Activated CD4-positive, alpha-beta T cell treated with anti-CD3 and anti-CD28 coated beads for 36 hours (primary cell): ENCODE measurements at regions not wholly inside any gene's neighbourhood (a gene's known extent, or its start where the extent isn't known, plus 50 kb on each side); places are given as distances from the start of the nearest gene placed in this dataset.

Experiments used
- ATAC-seq: fragments of 200-7000 bp; cut with Tn5 transposase; one replicate; pipeline ENCODE4 v1.10.0; 2021; ENCODE audit warnings: mild to moderate bottlenecking, moderate library complexity
- CTCF ChIA-PET: fragments of 350-600 bp; sonication (Branson Sonifier 250); formaldehyde crosslinking; loops from one replicate; lab custom pipeline; 2021; ENCODE audit warnings: antibody characterized with exemption; lab: Charles Lee
- POLR2A ChIA-PET: fragments of 350-600 bp; sonication (Branson Sonifier 250); formaldehyde crosslinking; loops from one replicate; lab custom pipeline; 2021; ENCODE audit warnings: antibody characterized with exemption, inconsistent platforms; lab: Charles Lee
- DNase-seq: peaks from one replicate; pipeline ENCODE4 v3.0.0-alpha.2; 2020
- H3K27ac Mint-ChIP-seq: one replicate; pipeline ENCODE4 v1.8.0; 2021; ENCODE audit warnings: mixed read lengths
- H3K27me3 Mint-ChIP-seq: one replicate; pipeline ENCODE4 v1.8.0; 2021; ENCODE audit warnings: mixed read lengths
- H3K36me3 Mint-ChIP-seq: one replicate; pipeline ENCODE4 v1.8.0; 2021; ENCODE audit warnings: low read depth, mixed read lengths
- H3K4me1 Mint-ChIP-seq: one replicate; pipeline ENCODE4 v1.8.0; 2021; ENCODE audit warnings: mixed read lengths
- H3K4me3 Mint-ChIP-seq: one replicate; pipeline ENCODE4 v1.8.0; 2021; ENCODE audit warnings: mild to moderate bottlenecking, moderate library complexity, mixed read lengths
- H3K9me3 Mint-ChIP-seq: one replicate; pipeline ENCODE4 v1.8.0; 2021; ENCODE audit warnings: low read depth, mixed read lengths
- intact Hi-C, 2 experiments: fragments of 100-400 bp; cut with DNase I in 1 of 2; cut with micrococcal nuclease in 1 of 2; formaldehyde crosslinking; loops; one replicate each; pipeline versions ENCODE4 v1.14.2 to v1.15.1; 2022 to 2024; cut with DNase I, micrococcal nuclease

DNA sequence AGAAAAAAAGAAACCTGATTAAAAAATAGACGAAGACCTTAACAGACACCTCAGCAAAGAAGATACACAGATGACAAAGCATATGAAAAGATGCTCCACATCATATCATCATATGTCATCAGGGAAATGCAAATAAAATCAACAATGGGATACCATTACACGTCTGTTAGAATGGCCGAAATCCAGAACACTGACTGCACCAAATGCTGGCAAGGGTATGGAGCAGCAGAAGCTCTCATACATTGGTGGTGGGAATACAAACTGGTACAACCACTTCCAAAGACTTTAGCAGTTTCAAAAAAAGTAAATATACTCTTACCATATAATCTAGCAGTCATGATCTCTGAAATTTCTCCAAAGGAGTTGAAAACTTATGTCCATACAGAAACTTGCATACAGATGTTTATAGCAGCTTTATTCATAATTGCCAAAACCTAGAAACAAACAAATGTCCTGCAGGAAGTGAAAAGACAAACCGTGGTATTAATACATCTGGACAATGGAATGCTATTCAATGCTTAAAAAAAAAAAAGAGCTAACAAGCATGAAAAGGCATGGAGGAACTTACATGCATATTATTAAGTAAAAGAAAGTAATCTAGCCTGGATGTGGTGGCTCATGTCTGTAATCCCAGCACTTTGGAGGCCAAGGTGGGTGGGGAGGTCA, 107.4 kb downstream of the HES1 start:
- Mint-ChIP-seq H3K4me1 (no peaks in the 10 kb centered on the region), H3K27me3 (no peaks in the 10 kb centered on the region)
- POLR2A ChIA-PET: no interaction called here

DNA sequence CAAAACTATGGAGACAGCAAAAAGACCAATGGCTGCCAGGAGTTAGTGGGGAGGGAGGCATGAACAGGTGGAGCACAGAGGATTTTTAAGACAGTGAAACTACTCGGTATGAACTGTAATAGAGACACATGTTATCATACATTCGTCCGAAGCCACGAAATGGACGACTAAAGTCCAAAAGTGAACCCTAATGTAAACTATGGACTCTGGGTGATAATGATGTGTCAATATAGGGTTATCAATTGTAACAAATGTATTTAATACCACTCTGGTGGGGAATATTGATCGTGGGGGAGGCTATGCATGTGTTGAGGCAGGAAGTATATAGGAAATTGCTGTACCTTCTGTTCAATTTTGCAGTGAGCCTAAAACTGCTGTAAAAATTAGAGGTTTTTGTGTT, 107.0 kb downstream of the CPN2 start:
- DNase-seq: no peak
- H3K36me3 Mint-ChIP-seq: no peaks in the 10 kb centered on the region
- ChIA-PET CTCF (interaction anchor here (0.6 kb wide), 1 partner anchor 167 kb away, joined by 3 read pairs; no protein-coding TSS in a partner anchor), POLR2A (no interaction called here)
- intact Hi-C loops: no loop called here
- H3K9me3 Mint-ChIP-seq: no peaks in the 10 kb centered on the region
- no peaks in the 10 kb centered on the region for H3K27me3 Mint-ChIP-seq
- no peak overlapping the region for H3K27ac Mint-ChIP-seq
- no peak overlapping the region for H3K4me3 Mint-ChIP-seq
- no peaks in the 10 kb centered on the region for H3K4me1 Mint-ChIP-seq
- no peak for ATAC-seq

More for the DNA sequence above, 107.4 kb downstream of the HES1 start:
- H3K4me3 Mint-ChIP-seq: no peak overlapping the region
- no peak for DNase-seq
- CTCF ChIA-PET: no interaction called here
- ATAC-seq: no peak
- H3K36me3 Mint-ChIP-seq: no peaks in the 10 kb centered on the region
- intact Hi-C loops: no loop called here
- H3K27ac Mint-ChIP-seq: no peak overlapping the region
- H3K9me3 Mint-ChIP-seq: no peaks in the 10 kb centered on the region

GRCh38 chr3:194245474-194245873, 105.7 kb downstream of the CPN2 start:
- H3K27me3 Mint-ChIP-seq: no peaks in the 10 kb centered on the region
- H3K4me1 Mint-ChIP-seq: no peaks in the 10 kb centered on the region
- no peak overlapping the region for H3K27ac Mint-ChIP-seq
- no peaks in the 10 kb centered on the region for H3K9me3 Mint-ChIP-seq
- CTCF ChIA-PET: interaction anchor here (1.6 kb wide), 1 partner anchor 11 kb away, joined by 4 read pairs; no protein-coding TSS in a partner anchor
- intact Hi-C loops: no loop called here
- no peak for ATAC-seq
- no peak for DNase-seq
- POLR2A ChIA-PET: no interaction called here
- H3K4me3 Mint-ChIP-seq: no peak overlapping the region
- H3K36me3 Mint-ChIP-seq: no peaks in the 10 kb centered on the region

DNA sequence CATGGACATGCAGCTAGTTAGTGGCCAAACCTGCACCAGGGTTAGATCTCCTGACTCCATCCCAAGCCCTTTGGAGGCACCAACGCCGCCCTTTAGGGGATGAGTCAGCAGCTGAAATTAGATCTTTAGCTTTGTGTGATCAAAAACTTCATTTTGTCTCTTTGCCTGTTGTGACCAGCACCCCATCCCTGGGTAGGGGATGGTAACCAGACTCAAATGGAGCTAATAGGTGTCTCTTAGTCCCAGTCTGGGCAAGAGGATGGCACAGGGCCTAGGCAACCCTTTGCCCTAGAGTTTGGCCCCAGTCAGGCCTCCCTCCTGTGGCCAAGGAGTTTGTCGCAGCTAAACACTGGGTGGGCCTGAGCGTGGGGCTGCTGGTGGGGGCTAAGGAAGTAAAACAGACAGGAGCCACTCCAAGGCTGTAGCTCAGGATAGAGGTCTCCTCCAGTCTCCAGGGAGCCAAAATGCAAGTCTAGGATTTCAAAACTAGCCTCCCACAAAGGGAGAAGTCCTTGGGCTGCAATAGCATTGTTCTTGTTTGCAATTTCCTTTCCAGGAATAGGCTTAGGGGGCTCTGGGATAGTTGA, 105.1 kb downstream of the CPN2 start:
- Mint-ChIP-seq H3K9me3 (no peaks in the 10 kb centered on the region), H3K27ac (no peak overlapping the region), H3K4me3 (no peak overlapping the region), H3K36me3 (no peaks in the 10 kb centered on the region), H3K27me3 (no peaks in the 10 kb centered on the region), H3K4me1 (no peaks in the 10 kb centered on the region)
- intact Hi-C loops: no loop called here
- POLR2A ChIA-PET: no interaction called here
- CTCF ChIA-PET: interaction anchor here (1.6 kb wide), 1 partner anchor 10 kb away, joined by 4 read pairs; no protein-coding TSS in a partner anchor
- no peak for DNase-seq
- no peak for ATAC-seq

DNA sequence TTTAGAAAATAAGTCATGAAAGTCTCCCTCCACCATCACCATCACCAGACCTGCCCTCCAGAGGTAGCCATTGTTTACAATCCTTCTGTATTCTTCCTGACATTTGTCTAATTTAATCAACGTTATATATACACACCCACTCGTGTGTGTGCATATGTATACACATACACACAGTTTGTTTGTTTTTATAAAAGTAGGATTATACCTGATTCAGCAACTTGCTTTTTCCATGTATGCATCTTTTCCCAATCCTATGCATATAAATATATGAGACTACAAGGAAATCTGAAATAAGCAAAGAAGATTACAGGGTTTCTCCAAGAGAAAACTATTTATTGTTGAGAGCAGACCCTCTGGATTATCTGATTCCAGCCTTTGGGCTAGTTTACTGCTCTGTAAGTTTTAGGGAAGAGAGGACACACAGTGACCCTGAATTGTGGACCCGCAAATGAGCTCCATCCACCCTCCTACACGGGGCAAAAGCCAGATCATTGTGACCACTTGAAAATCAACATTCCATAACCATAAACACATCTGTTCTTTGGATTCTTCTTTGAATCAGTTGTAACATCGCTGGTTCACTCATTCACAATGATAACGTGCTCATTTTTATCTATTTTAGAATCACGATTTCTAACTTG, 104.3 kb downstream of the CPN2 start:
- Mint-ChIP-seq H3K27ac (no peak overlapping the region), H3K4me3 (no peak overlapping the region), H3K27me3 (no peaks in the 10 kb centered on the region), H3K4me1 (no peaks in the 10 kb centered on the region), H3K36me3 (no peaks in the 10 kb centered on the region), H3K9me3 (no peaks in the 10 kb centered on the region)
- intact Hi-C loops: no loop called here
- DNase-seq: no peak
- ATAC-seq: no peak
- ChIA-PET POLR2A (no interaction called here), CTCF (no interaction called here)

GRCh38 chr3:194247350-194247740, 103.8 kb downstream of the CPN2 start:
- no peak overlapping the region for H3K27ac Mint-ChIP-seq
- DNase-seq (no peak), ATAC-seq (no peak)
- ChIA-PET POLR2A (no interaction called here), CTCF (no interaction called here)
- no peak overlapping the region for H3K4me3 Mint-ChIP-seq
- no peaks in the 10 kb centered on the region for H3K9me3 Mint-ChIP-seq
- no peaks in the 10 kb centered on the region for H3K27me3 Mint-ChIP-seq
- no peaks in the 10 kb centered on the region for H3K4me1 Mint-ChIP-seq
- no peaks in the 10 kb centered on the region for H3K36me3 Mint-ChIP-seq
- intact Hi-C loops: no loop called here

DNA sequence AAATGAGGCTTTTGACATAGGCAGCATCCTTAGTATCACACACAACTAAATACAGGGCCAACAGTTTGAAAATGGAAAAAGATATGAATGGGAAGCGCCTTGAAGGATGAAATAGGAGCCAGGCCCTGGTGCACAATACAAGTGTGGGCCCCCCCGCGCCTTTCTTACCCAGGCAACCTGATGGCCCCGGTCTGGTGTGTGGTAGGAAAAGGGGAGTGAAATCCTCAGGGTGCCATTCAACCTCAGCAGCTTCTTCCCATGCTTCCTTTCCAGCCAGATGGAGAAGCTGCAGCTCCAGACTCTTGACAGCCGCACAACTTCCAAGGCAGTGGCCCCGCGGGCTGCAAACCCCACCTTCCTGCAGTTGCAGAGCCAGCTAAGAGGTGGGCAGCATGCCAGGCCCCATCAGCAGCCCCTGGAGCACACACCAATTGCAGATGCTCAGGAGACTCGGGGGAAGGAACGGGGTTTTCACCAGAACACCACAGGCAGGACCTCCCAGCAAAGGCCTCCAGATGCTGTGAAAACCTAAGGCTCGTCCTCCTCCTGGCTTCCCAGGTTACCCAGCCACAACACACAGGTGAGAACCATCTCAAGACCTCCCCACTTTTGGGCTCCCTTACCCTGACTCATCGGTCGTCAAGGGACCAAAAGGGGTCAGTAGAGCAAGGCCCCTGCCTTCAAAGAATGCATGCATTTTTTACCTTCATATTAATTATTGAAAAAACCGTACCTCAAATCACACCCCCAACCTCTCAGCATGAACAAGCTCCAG, 101.6 kb downstream of the CPN2 start:
- Mint-ChIP-seq H3K27me3 (no peaks in the 10 kb centered on the region), H3K27ac (no peak overlapping the region), H3K9me3 (no peaks in the 10 kb centered on the region), H3K4me1 (no peaks in the 10 kb centered on the region), H3K36me3 (no peaks in the 10 kb centered on the region), H3K4me3 (no peak overlapping the region)
- no peak for ATAC-seq
- DNase-seq: no peak
- CTCF ChIA-PET: interaction anchor here (0.8 to 1.2 kb wide), 2 partner anchors 67 to 583 kb away, joined by 3 read pairs; no protein-coding TSS in a partner anchor
- intact Hi-C loops: no loop called here
- POLR2A ChIA-PET: no interaction called here

- Mint-ChIP-seq H3K4me3 (no peak overlapping the region), H3K4me1 (peaks cover 4% of the 10 kb centered on the region), H3K36me3 (no peaks in the 10 kb centered on the region), H3K9me3 (no peaks in the 10 kb centered on the region), H3K27ac (no peak overlapping the region), H3K27me3 (no peaks in the 10 kb centered on the region)
- ChIA-PET POLR2A (no interaction called here), CTCF (interaction anchor here (1.2 kb wide), 1 partner anchor 66 kb away, joined by 3 read pairs; no protein-coding TSS in a partner anchor)
- no peak for DNase-seq
- ATAC-seq: no peak
- intact Hi-C loops: no loop called here
Measured at GRCh38 chr3:194250098-194251002, 100.8 kb downstream of the CPN2 start.

- Mint-ChIP-seq H3K27ac (no peak overlapping the region), H3K4me3 (no peak overlapping the region), H3K4me1 (peaks cover 10% of the 10 kb centered on the region), H3K36me3 (no peaks in the 10 kb centered on the region), H3K9me3 (no peaks in the 10 kb centered on the region), H3K27me3 (no peaks in the 10 kb centered on the region)
- CTCF ChIA-PET: no interaction called here
- no peak for ATAC-seq
- intact Hi-C loops: no loop called here
- POLR2A ChIA-PET: no interaction called here
- DNase-seq: no peak
Measured at GRCh38 chr3:194251007-194251406, 100.1 kb downstream of the CPN2 start.

DNA sequence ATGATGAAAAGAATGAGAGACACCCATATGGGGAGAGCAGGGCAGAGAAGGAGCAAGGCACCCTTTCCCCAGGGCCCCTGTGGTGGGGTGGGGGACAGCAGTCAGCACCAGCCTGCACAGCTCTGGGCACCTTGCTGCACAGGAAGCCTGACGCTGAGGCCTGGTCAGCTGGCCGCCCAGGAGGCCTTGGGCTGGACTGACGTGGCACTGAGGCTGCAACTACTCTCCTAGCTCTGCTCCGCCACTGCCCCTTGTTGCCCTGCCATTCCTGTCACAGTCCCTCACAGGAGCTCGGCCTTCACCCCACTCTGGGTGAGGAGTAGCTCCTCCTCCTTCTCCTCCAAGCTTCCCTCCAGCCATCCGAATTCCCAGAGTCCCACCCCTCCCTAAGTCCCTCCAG, 99.7 kb downstream of the CPN2 start:
- intact Hi-C loops: no loop called here
- H3K36me3 Mint-ChIP-seq: no peaks in the 10 kb centered on the region
- H3K4me1 Mint-ChIP-seq: peaks cover 10% of the 10 kb centered on the region
- no peak for DNase-seq
- POLR2A ChIA-PET: no interaction called here
- H3K9me3 Mint-ChIP-seq: no peaks in the 10 kb centered on the region
- no peak overlapping the region for H3K4me3 Mint-ChIP-seq
- CTCF ChIA-PET: no interaction called here
- H3K27ac Mint-ChIP-seq: no peak overlapping the region
- ATAC-seq: no peak
- no peaks in the 10 kb centered on the region for H3K27me3 Mint-ChIP-seq
